ENCODE measurements at regions not wholly inside any gene's neighbourhood (a gene's known extent, or its start where the extent isn't known, plus 50 kb on each side); places are given as distances from the start of the nearest gene placed in this dataset.

DNA sequence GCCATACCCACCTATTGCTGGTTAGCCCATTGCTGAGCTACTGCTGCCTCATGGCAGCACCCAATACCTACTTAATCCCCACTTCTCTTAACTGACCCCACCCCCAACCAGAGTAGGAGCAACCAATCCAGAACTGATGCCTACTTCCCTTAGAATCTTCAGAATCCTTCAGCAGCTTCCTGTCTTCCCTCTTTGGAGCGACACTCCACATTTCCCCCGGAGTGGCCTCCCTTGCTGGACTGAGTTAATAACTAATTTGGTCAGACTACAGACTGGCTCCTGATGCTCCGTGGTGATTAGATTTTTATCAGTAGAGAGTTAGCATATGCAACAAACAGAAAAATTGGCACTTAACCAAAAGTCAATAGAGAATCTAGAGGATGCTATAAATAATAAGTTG, 51.2 kb upstream of the UBR2 start:
- DNase-seq = no peak

GRCh38 chr6:42511803-42512422, 51.9 kb upstream of the UBR2 start:
- no peak for DNase-seq

DNA sequence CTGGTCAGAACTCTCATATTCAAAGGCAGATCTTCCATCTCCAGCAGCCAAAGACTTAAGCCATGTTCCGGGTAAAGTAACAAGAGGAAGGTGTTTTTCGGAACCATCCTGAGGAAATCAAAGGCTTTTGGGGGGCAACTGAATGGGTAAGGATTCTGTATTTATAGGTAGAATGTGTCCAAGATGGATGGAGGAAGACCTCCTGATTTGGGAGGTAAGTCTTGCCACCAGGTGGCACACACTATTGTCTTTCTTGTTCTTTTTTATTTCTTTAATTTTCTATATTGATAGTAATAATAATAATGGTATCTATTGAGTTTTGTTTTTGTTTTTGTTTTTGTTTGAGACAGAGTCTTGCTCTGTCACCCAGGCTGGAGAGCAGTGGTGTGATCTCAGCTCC, 53.0 kb upstream of the UBR2 start:
- no peak for DNase-seq

DNA sequence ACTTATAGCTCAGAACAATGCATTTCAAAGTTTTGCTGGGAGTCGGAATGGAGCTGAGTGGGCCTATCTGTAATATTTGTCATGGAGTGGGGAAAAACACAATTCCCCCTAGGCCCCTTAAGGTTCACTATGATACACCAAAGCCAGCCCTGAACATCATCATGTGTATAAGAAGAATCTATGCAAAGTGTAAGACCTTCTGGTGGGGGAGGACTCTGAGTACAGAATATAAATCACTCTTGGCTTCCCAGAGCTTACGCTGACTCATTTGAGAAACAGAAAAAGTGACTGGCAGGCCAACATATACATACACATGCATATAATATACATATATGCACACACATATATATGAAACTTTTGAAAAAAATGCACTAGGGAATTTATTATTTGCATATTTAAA, 54.1 kb upstream of the UBR2 start:
- DNase-seq = no peak

DNA sequence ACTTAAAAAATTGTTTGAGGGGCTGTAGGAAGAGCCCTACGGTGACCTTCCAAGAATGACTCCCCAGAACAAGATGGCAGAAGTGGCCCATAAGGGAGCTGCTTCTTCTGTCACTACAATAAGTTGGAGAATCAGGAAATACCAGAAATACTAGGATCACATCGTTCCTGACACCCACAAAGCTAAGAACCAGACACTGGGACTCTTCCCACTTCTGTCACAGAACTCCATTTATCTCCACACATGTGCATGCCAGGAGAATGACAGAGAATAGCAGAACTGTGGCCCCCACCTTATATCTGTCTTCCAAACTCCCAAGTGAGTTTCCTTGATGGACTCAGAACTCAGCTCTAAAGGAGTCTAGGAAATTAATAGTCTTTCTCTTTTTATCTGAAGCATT, 54.6 kb upstream of the UBR2 start:
- DNase-seq = no peak

DNA sequence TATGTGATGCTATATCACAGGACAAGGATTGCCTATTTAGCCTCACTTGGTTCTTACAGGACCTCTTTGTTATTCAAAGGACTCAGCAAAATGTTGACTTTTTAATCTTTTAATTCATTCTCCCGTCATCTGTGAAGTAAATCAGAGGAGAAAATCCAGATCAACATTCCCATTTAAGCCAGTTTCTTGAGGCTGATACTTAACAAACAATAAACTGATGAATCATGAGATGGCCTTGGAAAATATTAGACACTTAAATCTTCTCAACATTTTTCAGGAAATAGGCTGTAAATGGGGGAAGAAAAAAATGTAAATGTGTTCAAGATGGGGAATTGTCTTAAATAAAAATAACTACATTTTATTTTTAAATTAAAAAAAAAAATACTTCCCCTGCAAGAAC, 55.9 kb upstream of the UBR2 start:
- peak in 2 of 3 donors; percentile 8 to 30 for DNase-seq

DNA sequence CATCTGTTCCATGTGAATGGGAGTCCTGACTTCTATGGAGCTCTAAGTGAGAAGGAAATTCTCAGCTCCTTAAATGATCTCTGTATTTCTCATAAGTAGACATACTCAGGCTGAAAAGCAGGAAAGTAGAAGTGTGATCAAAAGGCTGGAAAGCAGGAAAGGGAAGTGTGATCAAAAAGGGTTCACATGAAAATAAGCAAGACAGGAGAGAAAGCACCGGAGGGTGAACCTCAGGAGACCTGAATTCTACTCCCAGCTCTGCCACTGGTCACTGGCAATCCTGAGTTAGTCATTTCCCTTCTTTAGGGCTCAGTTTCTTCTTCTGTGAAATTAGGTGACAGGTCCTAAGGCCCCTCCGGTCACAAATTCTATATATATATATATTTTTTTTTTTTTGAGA, 55.5 kb upstream of the TRERF1 start:
- DNase-seq = no peak

DNA sequence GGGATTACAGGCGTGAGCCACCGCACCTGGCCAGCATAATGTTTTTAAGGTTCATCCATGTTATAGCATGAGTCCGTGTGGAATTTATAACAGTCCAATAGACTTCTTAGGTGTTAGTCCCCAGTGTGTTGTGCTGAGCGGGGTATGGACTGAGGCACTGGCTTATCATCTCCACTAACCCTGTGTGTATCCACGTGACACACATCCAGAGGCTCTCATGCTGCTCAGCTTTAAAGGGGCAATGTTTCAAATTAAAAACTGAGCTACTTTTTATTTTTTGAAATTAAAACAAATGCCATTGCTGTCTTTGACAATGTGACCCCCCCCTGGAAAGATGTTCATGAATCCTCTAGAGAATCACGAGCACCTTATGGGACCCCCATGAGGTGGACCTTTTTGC, 54.3 kb upstream of the TRERF1 start:
- no peak for DNase-seq

- DNase-seq = peak in 1 of 3 donors; percentile 46
These were observed 53.6 kb upstream of the TRERF1 start for GRCh38 chr6:42505385-42505718.

- DNase-seq = no peak
These were observed 52.2 kb upstream of the TRERF1 start for GRCh38 chr6:42503894-42504293.

GRCh38 chr6:42502990-42503389, 51.3 kb upstream of the TRERF1 start:
- no peak for DNase-seq

GRCh38 chr6:42502127-42502526, 50.4 kb upstream of the TRERF1 start:
- no peak for DNase-seq
